NT2/D1 (cell line): ENCODE measurements at regions not wholly inside any gene's neighbourhood (a gene's known extent, or its start where the extent isn't known, plus 50 kb on each side); places are given as distances from the start of the nearest gene placed in this dataset.
A peak's percentile ranks its signal among the peaks of the same experiment; 100 is the strongest.
"Not testable (repeated sequence)": the region's sequence is repeated elsewhere in the genome, so short reads cannot be mapped to it uniquely, and the experiment has no call there.

Experiments
- DNase-seq: peaks from one replicate; pipeline ENCODE4 v3.0.0-alpha.2; 2011; ENCODE audit warnings: low read depth, low spot score
- H3K27me3 ChIP-seq: 2 replicates; pipeline ENCODE4 v1.6.0; 2011; ENCODE audit warnings: mild to moderate bottlenecking; ENCODE audit not compliant: insufficient read length, insufficient read depth
- H3K36me3 ChIP-seq: 2 replicates; pipeline ENCODE4 v1.6.1; 2011; ENCODE audit warnings: mild to moderate bottlenecking, low read length, mixed read lengths; ENCODE audit not compliant: insufficient read depth, insufficient read length
- H3K4me1 ChIP-seq: 2 replicates; pipeline ENCODE4 v1.5.1; 2011; ENCODE audit not compliant: insufficient read depth, insufficient read length
- H3K4me3 ChIP-seq: 2 replicates; pipeline ENCODE4 v1.5.1; 2011; ENCODE audit warnings: low read depth; ENCODE audit not compliant: insufficient read length
- H3K9ac ChIP-seq: 2 replicates; pipeline ENCODE4 v1.6.0; 2011; ENCODE audit warnings: low read depth; ENCODE audit not compliant: insufficient read length
- H3K9me3 ChIP-seq: 2 replicates; pipeline ENCODE4 v1.5.1; 2011; ENCODE audit warnings: mild to moderate bottlenecking, low read length; ENCODE audit not compliant: insufficient read depth
- SUZ12 ChIP-seq: IDR thresholded peaks from 2 replicates; pipeline ENCODE4 v1.6.1; 2011; ENCODE audit not compliant: insufficient read length, insufficient read depth; ENCODE audit errors: extremely low read depth
- YY1 ChIP-seq: IDR thresholded peaks from 2 replicates; pipeline ENCODE4 v1.6.1; 2011; ENCODE audit not compliant: insufficient read length, insufficient read depth
- ZNF274 ChIP-seq: IDR thresholded peaks from 2 replicates; pipeline ENCODE4 v1.6.1; 2011; ENCODE audit warnings: mild to moderate bottlenecking, low read depth, low read length

GRCh38 chr3:11726146-11726545 lies 82.4 kb upstream of the VGLL4 start:
- DNase-seq, result no peak
- no peak overlapping the region for H3K9ac ChIP-seq
- no peak for TF ChIP-seq YY1
- TF ChIP-seq SUZ12, result no peak
- TF ChIP-seq ZNF274, result no peak
- peaks cover 34% of the 10 kb centered on the region for H3K27me3 ChIP-seq
- H3K36me3 ChIP-seq, result no peaks in the 10 kb centered on the region
- no peaks in the 10 kb centered on the region for H3K9me3 ChIP-seq
- no peaks in the 10 kb centered on the region for H3K4me1 ChIP-seq
- no peak overlapping the region for H3K4me3 ChIP-seq

GRCh38 chr3:11725340-11725641 lies 81.6 kb upstream of the VGLL4 start:
- peaks cover 42% of the 10 kb centered on the region for H3K27me3 ChIP-seq
- DNase-seq, H3K9ac ChIP-seq, H3K4me3 ChIP-seq, H3K4me1 ChIP-seq, H3K9me3 ChIP-seq, H3K36me3 ChIP-seq: not testable (repeated sequence)

GRCh38 chr3:11724615-11725339 lies 81.1 kb upstream of the VGLL4 start:
- H3K36me3 ChIP-seq, result no peaks in the 10 kb centered on the region
- H3K9me3 ChIP-seq, result no peaks in the 10 kb centered on the region
- no peak overlapping the region for H3K9ac ChIP-seq
- peaks cover 47% of the 10 kb centered on the region for H3K27me3 ChIP-seq
- DNase-seq, result no peak
- H3K4me1 ChIP-seq, result no peaks in the 10 kb centered on the region
- no peak for TF ChIP-seq YY1
- no peak for TF ChIP-seq SUZ12
- TF ChIP-seq ZNF274, result no peak
- H3K4me3 ChIP-seq, result no peak overlapping the region

GRCh38 chr3:11721479-11721878 lies 77.8 kb upstream of the VGLL4 start:
- Histone ChIP-seq H3K4me1 (no peaks in the 10 kb centered on the region), H3K36me3 (no peaks in the 10 kb centered on the region), H3K9me3 (no peaks in the 10 kb centered on the region), H3K27me3 (peaks cover 56% of the 10 kb centered on the region), H3K4me3 (no peak overlapping the region), H3K9ac (no peak overlapping the region)
- TF ChIP-seq YY1 (no peak), SUZ12 (no peak), ZNF274 (no peak)
- no peak for DNase-seq

GRCh38 chr3:11720917-11721411 lies 77.2 kb upstream of the VGLL4 start:
- TF ChIP-seq SUZ12 (no peak), YY1 (no peak), ZNF274 (no peak)
- H3K27me3 ChIP-seq, result peaks cover 53% of the 10 kb centered on the region
- peak overlapping the region; percentile 80 for H3K9ac ChIP-seq
- no peaks in the 10 kb centered on the region for H3K4me1 ChIP-seq
- no peaks in the 10 kb centered on the region for H3K36me3 ChIP-seq
- peak overlapping the region; percentile 74 for H3K4me3 ChIP-seq
- no peak for DNase-seq
- no peaks in the 10 kb centered on the region for H3K9me3 ChIP-seq

- TF ChIP-seq YY1 (no peak), SUZ12 (no peak), ZNF274 (no peak)
- no peaks in the 10 kb centered on the region for H3K4me1 ChIP-seq
- no peaks in the 10 kb centered on the region for H3K36me3 ChIP-seq
- H3K9me3 ChIP-seq, result no peaks in the 10 kb centered on the region
- H3K4me3 ChIP-seq, result peak overlapping the region; percentile 74
- peak overlapping the region; percentile 80 for H3K9ac ChIP-seq
- no peak for DNase-seq
- H3K27me3 ChIP-seq, result peaks cover 48% of the 10 kb centered on the region
These were observed 76.7 kb upstream of the VGLL4 start for GRCh38 chr3:11720304-11720898.

- Histone ChIP-seq H3K36me3 (no peaks in the 10 kb centered on the region), H3K9me3 (no peaks in the 10 kb centered on the region), H3K4me1 (no peaks in the 10 kb centered on the region), H3K9ac (peak overlapping the region; percentile 86), H3K27me3 (peaks cover 41% of the 10 kb centered on the region), H3K4me3 (peak overlapping the region; percentile 74)
- peak; percentile 63 for DNase-seq
- no peak for TF ChIP-seq ZNF274
These were observed 75.9 kb upstream of the VGLL4 start for GRCh38 chr3:11719406-11720303.
